NCI-H1417 treated with DMSO at 0.1 percent for 48 hours (cell line): ENCODE measurements at regions not wholly inside any gene's neighbourhood (a gene's known extent, or its start where the extent isn't known, plus 50 kb on each side); places are given as distances from the start of the nearest gene placed in this dataset.
"Not testable (repeated sequence)": the region's sequence is repeated elsewhere in the genome, so short reads cannot be mapped to it uniquely, and the experiment has no call there.

Source experiments
- DNase-seq: peaks from one replicate; lab custom pipeline; 2025; lab: John Stamatoyannopoulos, UW

- DNase-seq, result no peak
Measured at GRCh38 chr4:171532968-171533367, 280.2 kb upstream of the GALNTL6 start.

- no peak for DNase-seq
Measured at GRCh38 chr4:171524903-171525302, 288.3 kb upstream of the GALNTL6 start.

GRCh38 chr4:171521726-171522125 is 291.5 kb upstream of the GALNTL6 start:
- DNase-seq, result no peak

- DNase-seq, result no peak
Measured at GRCh38 chr4:171519457-171519856, 293.7 kb upstream of the GALNTL6 start.

- DNase-seq, result no peak
Measured at GRCh38 chr4:171517883-171518282, 295.3 kb upstream of the GALNTL6 start.

- no peak for DNase-seq
Measured at GRCh38 chr4:171516694-171517093, 296.5 kb upstream of the GALNTL6 start.

- DNase-seq, result no peak
Measured at GRCh38 chr4:171484681-171485080, 328.5 kb upstream of the GALNTL6 start.

GRCh38 chr4:171478181-171478580 is 335.0 kb upstream of the GALNTL6 start:
- no peak for DNase-seq

- DNase-seq, result not testable (repeated sequence)
Measured at GRCh38 chr4:171475111-171475510, 338.1 kb upstream of the GALNTL6 start.

- DNase-seq, result no peak
Measured at GRCh38 chr4:171473155-171473554, 340.0 kb upstream of the GALNTL6 start.

GRCh38 chr4:171472230-171472629 is 341.0 kb upstream of the GALNTL6 start:
- DNase-seq, result no peak

GRCh38 chr4:171464499-171464898 is 348.7 kb upstream of the GALNTL6 start:
- DNase-seq, result no peak

GRCh38 chr4:171461191-171461590 is 352.0 kb upstream of the GALNTL6 start:
- no peak for DNase-seq

GRCh38 chr4:171448919-171449481 is 364.2 kb upstream of the GALNTL6 start:
- no peak for DNase-seq

- no peak for DNase-seq
Measured at GRCh38 chr4:171448358-171448757, 364.8 kb upstream of the GALNTL6 start.

- DNase-seq, result no peak
Measured at GRCh38 chr4:171441300-171441941, 371.8 kb upstream of the GALNTL6 start.

GRCh38 chr4:171433674-171434073 is 379.5 kb upstream of the GALNTL6 start:
- DNase-seq, result no peak

GRCh38 chr4:171432536-171432935 is 380.7 kb upstream of the GALNTL6 start:
- DNase-seq, result no peak

GRCh38 chr4:171430495-171430894 is 382.7 kb upstream of the GALNTL6 start:
- no peak for DNase-seq

- no peak for DNase-seq
Measured at GRCh38 chr4:171397175-171397574, 416.0 kb upstream of the GALNTL6 start.

GRCh38 chr4:171390626-171391025 is 422.6 kb upstream of the GALNTL6 start:
- DNase-seq, result no peak

GRCh38 chr4:171378323-171378722 is 434.9 kb upstream of the GALNTL6 start:
- DNase-seq, result no peak

- no peak for DNase-seq
Measured at GRCh38 chr4:171376724-171377123, 436.5 kb upstream of the GALNTL6 start.

GRCh38 chr4:171353535-171353934 is 459.7 kb upstream of the GALNTL6 start:
- DNase-seq, result no peak
